ENCODE measurements at regions not wholly inside any gene's neighbourhood (a gene's known extent, or its start where the extent isn't known, plus 50 kb on each side); places are given as distances from the start of the nearest gene placed in this dataset.

DNA sequence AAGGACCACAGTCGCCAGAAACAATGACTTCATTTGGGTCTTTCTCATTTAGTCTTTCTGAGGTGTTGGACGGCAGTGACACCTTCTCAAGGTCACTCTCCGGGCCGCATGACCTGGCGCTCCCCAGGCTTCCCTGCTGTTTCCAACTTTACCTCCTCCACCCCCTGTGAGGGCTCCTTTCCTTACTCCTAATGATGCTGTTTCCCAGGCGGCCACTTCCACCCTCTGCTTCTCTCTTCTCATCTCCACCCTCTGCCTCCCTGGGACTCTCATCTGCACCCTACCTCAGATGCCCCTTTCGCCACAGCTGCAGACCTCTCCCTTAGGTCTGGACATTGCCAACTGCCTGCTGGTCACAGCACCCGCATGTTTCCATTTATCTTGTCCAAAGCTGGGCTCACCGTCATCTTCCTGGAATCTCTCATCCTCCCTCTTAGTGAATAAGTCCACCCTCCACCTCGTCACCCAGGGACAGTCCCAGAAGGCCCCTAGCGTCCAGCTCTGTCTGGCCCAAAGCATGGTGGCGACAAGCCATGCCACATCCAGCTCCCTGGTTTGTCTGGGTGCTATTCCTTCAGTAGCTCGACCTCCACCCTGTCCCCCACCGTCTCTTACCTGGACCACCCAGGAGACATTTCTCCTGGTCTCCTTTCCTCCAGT, 113.8 kb downstream of the BUD13 start:
- TF ChIP-seq POLR2AphosphoS5 (IDR thresholded peaks at IDR 0.05) (no peak), EP300 (IDR thresholded peaks at IDR 0.05) (no peak), POLR2A (IDR thresholded peaks at IDR 0.05) (no peak)
- TF ChIP-seq, protein P1, sequence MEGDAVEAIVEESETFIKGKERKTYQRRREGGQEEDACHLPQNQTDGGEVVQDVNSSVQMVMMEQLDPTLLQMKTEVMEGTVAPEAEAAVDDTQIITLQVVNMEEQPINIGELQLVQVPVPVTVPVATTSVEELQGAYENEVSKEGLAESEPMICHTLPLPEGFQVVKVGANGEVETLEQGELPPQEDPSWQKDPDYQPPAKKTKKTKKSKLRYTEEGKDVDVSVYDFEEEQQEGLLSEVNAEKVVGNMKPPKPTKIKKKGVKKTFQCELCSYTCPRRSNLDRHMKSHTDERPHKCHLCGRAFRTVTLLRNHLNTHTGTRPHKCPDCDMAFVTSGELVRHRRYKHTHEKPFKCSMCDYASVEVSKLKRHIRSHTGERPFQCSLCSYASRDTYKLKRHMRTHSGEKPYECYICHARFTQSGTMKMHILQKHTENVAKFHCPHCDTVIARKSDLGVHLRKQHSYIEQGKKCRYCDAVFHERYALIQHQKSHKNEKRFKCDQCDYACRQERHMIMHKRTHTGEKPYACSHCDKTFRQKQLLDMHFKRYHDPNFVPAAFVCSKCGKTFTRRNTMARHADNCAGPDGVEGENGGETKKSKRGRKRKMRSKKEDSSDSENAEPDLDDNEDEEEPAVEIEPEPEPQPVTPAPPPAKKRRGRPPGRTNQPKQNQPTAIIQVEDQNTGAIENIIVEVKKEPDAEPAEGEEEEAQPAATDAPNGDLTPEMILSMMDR (IDR thresholded peaks at IDR 0.05), result no peak
- Histone ChIP-seq H3K27ac (no peak overlapping the region), H3K27me3 (peaks cover 33% of the 10 kb centered on the region), H3K36me3 (no peaks in the 10 kb centered on the region), H3K4me3 (no peak overlapping the region), H3K4me1 (no peaks in the 10 kb centered on the region), H3K9me3 (peaks cover 0 to 21% (median 0%) of the 10 kb centered on the region in 3 donors)
- 87 to 91% methylated on average over 13 to 14 of the region's 14 CpGs for WGBS, 2 donors (ENCODE audit: low coverage in 1 of 2)
- ATAC-seq, result no peak

DNA sequence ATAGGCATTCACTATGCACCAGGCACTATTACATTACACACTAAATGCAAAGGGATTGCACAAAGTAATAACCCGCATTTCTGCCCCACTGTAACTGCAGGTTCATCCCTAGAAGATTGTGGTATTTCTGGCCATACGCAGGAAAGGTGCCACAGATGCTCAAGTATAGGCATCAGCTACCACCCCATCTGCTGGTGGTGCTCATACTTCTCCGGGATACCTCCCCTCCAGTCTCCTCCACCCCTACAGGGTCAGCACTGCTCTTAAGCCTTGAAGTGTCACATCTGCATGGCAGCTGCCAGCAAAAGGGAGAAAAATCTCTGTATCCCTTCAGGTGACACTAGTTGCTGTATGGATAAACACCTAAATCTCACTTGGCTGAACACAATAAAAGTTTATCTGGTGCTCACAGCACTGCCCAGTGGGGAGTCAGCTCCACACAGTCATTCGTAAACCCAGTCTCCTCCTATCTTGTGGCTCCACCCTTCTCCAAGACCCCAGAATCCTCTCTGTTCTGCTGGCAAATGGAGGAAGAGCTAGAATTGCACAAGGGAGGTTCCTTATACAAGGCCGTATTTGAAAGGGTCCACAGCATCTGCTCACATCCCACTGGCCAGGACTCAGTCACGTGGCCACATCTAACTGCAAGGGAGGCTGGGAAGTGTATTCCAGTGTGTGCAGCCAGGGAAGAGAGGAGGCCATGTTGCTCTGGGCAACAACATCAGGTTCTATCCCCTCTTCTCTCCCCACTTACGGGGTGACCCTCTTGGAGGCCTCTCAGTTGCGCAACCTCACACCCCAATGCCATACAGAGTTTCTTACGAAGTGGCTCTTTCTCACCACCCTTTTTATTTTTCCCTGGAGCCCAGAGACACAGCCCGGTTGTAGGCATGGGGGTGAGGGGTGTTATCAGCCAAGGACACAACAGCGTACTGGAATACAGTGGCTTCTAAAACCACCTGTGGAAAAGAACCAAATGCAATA, 114.7 kb downstream of the BUD13 start:
- H3K27ac ChIP-seq, result no peak overlapping the region
- WGBS, 2 donors (ENCODE audit: low coverage in 1 of 2), result 58 to 77% methylated on average over 2 to 9 of the region's 11 CpGs
- H3K36me3 ChIP-seq, result no peaks in the 10 kb centered on the region
- peaks cover 0 to 21% (median 0%) of the 10 kb centered on the region in 3 donors for H3K9me3 ChIP-seq
- H3K4me1 ChIP-seq, result no peaks in the 10 kb centered on the region
- peaks cover 33% of the 10 kb centered on the region for H3K27me3 ChIP-seq
- TF ChIP-seq EP300 (IDR thresholded peaks at IDR 0.05) (no peak), POLR2A (IDR thresholded peaks at IDR 0.05) (no peak), POLR2AphosphoS5 (IDR thresholded peaks at IDR 0.05) (no peak)
- TF ChIP-seq, protein P1 (IDR thresholded peaks at IDR 0.05), result no peak
- H3K4me3 ChIP-seq, result no peak overlapping the region
- ATAC-seq, result no peak

DNA sequence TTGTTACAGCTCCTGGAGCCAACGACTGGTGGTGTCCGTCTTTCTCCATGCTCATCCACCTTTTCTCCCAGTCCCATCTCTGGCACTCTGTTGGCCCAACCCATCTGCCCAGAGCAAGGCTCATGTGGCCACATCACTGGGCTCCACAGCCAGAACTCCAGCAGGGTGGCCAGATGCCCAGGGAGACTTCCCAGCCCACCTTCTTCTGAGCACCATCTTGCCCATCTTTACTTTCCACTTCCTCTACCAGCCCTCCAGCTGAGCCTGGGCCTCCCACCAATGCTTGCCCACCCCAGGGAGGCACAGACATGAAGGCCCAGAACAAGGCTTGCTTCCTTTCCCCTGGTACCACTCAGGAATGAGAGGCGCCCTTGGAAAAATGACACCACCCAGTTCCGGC, 116.8 kb downstream of the BUD13 start:
- no peak for ATAC-seq
- Histone ChIP-seq H3K36me3 (no peaks in the 10 kb centered on the region), H3K27me3 (peaks cover 23% of the 10 kb centered on the region), H3K4me1 (no peaks in the 10 kb centered on the region), H3K4me3 (no peak overlapping the region), H3K27ac (no peak overlapping the region), H3K9me3 (peaks cover 0 to 21% (median 0%) of the 10 kb centered on the region in 3 donors)
- 90 to 100% methylated on average over 1 to 2 of the region's 4 CpGs for WGBS, 2 donors (ENCODE audit: low coverage in 1 of 2)
- TF ChIP-seq POLR2A (IDR thresholded peaks at IDR 0.05), result no peak

DNA sequence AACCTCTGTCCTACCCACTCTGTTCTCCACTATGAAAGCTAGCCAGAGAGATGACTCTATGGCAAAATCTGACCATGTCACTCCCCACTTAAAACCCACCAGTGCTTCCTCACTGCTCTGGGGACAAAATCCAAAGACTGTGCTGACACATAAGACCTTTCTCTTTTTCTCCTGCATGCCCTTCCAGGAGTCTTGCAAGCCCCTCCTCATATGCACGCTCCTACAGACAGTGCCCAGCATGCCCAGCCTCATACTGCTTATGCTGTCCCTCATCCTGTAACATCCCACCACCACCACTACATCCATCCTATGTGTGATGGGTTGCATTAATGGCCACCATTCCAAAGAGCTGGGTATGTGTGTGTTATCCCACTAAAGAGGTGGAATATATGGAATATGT, 118.3 kb downstream of the BUD13 start:
- ATAC-seq, result no peak
- TF ChIP-seq EP300 (IDR thresholded peaks at IDR 0.05) (no peak), POLR2A (IDR thresholded peaks at IDR 0.05) (no peak), POLR2AphosphoS5 (IDR thresholded peaks at IDR 0.05) (no peak)
- TF ChIP-seq, protein P1 (IDR thresholded peaks at IDR 0.05), result no peak
- Histone ChIP-seq H3K27ac (no peak overlapping the region), H3K9me3 (peaks cover 0 to 21% (median 0%) of the 10 kb centered on the region in 3 donors), H3K4me1 (no peaks in the 10 kb centered on the region), H3K27me3 (peaks cover 8% of the 10 kb centered on the region), H3K4me3 (no peak overlapping the region), H3K36me3 (no peaks in the 10 kb centered on the region)
- 100% methylated on average over 1 of the region's 1 CpG for WGBS, 2 donors (ENCODE audit: low coverage in 1 of 2)

DNA sequence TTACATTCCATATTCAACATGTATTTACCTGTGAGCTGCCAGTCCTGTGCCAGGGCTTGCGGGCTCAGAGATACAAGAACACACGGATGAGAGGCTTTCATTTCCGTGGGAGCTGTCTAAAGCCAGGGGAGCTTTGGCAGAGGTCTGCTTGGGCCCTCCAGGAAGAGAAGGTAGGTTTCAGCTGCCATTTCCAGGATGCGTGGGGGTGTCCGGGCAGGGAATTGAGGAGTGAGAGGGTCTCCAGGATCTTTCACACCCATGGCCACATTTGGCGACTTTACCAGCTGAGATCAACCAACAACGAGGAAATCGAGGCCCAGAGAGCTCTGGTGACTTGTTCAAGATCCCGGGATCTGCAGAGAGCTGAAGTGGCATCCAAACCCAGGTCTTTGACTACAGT, 119.6 kb downstream of the BUD13 start:
- ATAC-seq, result no peak
- Histone ChIP-seq H3K9me3 (peaks cover 0 to 21% (median 0%) of the 10 kb centered on the region in 3 donors), H3K4me3 (no peak overlapping the region), H3K36me3 (no peaks in the 10 kb centered on the region), H3K27ac (no peak overlapping the region), H3K27me3 (peaks cover 8% of the 10 kb centered on the region), H3K4me1 (no peaks in the 10 kb centered on the region)
- no peak for TF ChIP-seq POLR2AphosphoS5 (IDR thresholded peaks at IDR 0.05)
- TF ChIP-seq, protein P1 (IDR thresholded peaks at IDR 0.05), result no peak
- TF ChIP-seq EP300 (IDR thresholded peaks at IDR 0.05), result no peak
- 64 to 83% methylated on average over 1 to 3 of the region's 9 CpGs for WGBS, 2 donors (ENCODE audit: low coverage in 1 of 2)

All from gastroesophageal sphincter (tissue), 4 donors.